Anterior cingulate cortex (tissue), 58 donors: ENCODE measurements at regions not wholly inside any gene's neighbourhood (a gene's known extent, or its start where the extent isn't known, plus 50 kb on each side); places are given as distances from the start of the nearest gene placed in this dataset.

Source experiments
- DNase-seq, 58 donors: peaks; one replicate each; lab custom pipeline; 2025; lab: John Stamatoyannopoulos, UW

GRCh38 chr11:64499261-64500004 is 56.3 kb upstream of the SLC22A11 start:
- DNase-seq: no peak

GRCh38 chr11:64500176-64501013 is 55.3 kb upstream of the SLC22A11 start:
- no peak for DNase-seq

- DNase-seq: no peak
These were observed 54.0 kb upstream of the SLC22A11 start for GRCh38 chr11:64501500-64502427.

GRCh38 chr11:64502634-64503033 is 53.1 kb upstream of the SLC22A11 start:
- DNase-seq: peak in 1 of 58 donors; percentile 3

- no peak for DNase-seq
These were observed 52.5 kb upstream of the SLC22A11 start for GRCh38 chr11:64503186-64503753.

GRCh38 chr11:64504999-64505398 is 50.7 kb upstream of the SLC22A11 start:
- DNase-seq: no peak
